ENCODE measurements at regions not wholly inside any gene's neighbourhood (a gene's known extent, or its start where the extent isn't known, plus 50 kb on each side); places are given as distances from the start of the nearest gene placed in this dataset.

GRCh38 chr2:217749008-217749407, 253.8 kb downstream of the TNS1 start:
- H3K27me3 ChIP-seq (ENCODE audit: control insufficient read depth in 3 of 3, insufficient read depth in 3 of 3, low read length in 3 of 3), result no peaks in the 10 kb centered on the region
- peaks cover 6 to 20% (median 9%) of the 10 kb centered on the region in 3 donors for H3K4me1 ChIP-seq (ENCODE audit: control insufficient read depth in 3 of 3, insufficient read depth in 3 of 3, low read length in 3 of 3)
- H3K9ac ChIP-seq (ENCODE audit: low read depth in 1 of 3, low read length in 3 of 3), result no peak overlapping the region
- H3K4me3 ChIP-seq (ENCODE audit: low read length in 3 of 3), result no peak overlapping the region
- H3K9me3 ChIP-seq (ENCODE audit: control insufficient read depth in 3 of 3, low read length in 3 of 3), result peaks cover 0 to 3% (median 0%) of the 10 kb centered on the region in 3 donors
- H3K36me3 ChIP-seq (ENCODE audit: control insufficient read depth in 3 of 3, insufficient read depth in 3 of 3, low read length in 3 of 3), result no peaks in the 10 kb centered on the region
- no peak overlapping the region for H3K27ac ChIP-seq (ENCODE audit: low read depth, low read length)

DNA sequence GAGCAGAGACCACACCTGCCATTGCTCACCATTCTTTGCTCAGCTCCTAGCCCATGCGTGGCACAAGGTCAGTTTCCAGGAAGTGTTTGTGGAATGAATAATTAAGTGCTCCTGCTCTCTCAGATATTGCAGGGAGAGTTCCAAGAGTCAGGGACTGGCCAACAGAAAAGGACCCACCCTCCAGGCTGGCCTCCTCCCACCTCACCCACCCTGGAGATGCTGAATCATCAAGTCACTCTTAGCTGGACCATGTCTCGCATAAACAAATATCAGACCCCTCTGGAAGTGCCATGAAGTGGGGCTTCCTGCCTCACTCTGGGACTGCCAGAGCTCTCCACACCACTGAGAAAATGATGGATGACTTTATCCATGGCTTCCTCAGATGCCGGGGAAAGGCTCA, 256.0 kb downstream of the TNS1 start:
- H3K4me1 ChIP-seq (ENCODE audit: control insufficient read depth in 3 of 3, insufficient read depth in 3 of 3, low read length in 3 of 3), result peaks cover 6 to 16% (median 10%) of the 10 kb centered on the region in 3 donors
- H3K27me3 ChIP-seq (ENCODE audit: control insufficient read depth in 3 of 3, insufficient read depth in 3 of 3, low read length in 3 of 3), result no peaks in the 10 kb centered on the region
- H3K36me3 ChIP-seq (ENCODE audit: control insufficient read depth in 3 of 3, insufficient read depth in 3 of 3, low read length in 3 of 3), result no peaks in the 10 kb centered on the region
- H3K9ac ChIP-seq (ENCODE audit: low read depth in 1 of 3, low read length in 3 of 3), result no peak overlapping the region
- H3K9me3 ChIP-seq (ENCODE audit: control insufficient read depth in 3 of 3, low read length in 3 of 3), result peaks cover 0 to 3% (median 0%) of the 10 kb centered on the region in 3 donors
- no peak overlapping the region for H3K4me3 ChIP-seq (ENCODE audit: low read length in 3 of 3)
- H3K27ac ChIP-seq (ENCODE audit: low read depth, low read length), result no peak overlapping the region

- Histone ChIP-seq H3K9me3 (ENCODE audit: control insufficient read depth in 3 of 3, low read length in 3 of 3) (peaks cover 0 to 3% (median 0%) of the 10 kb centered on the region in 3 donors), H3K27me3 (ENCODE audit: control insufficient read depth in 3 of 3, insufficient read depth in 3 of 3, low read length in 3 of 3) (no peaks in the 10 kb centered on the region), H3K4me1 (ENCODE audit: control insufficient read depth in 3 of 3, insufficient read depth in 3 of 3, low read length in 3 of 3) (peaks cover 9 to 19% (median 15%) of the 10 kb centered on the region in 3 donors), H3K36me3 (ENCODE audit: control insufficient read depth in 3 of 3, insufficient read depth in 3 of 3, low read length in 3 of 3) (no peaks in the 10 kb centered on the region), H3K27ac (ENCODE audit: low read depth, low read length) (peak overlapping the region; percentile 12), H3K9ac (ENCODE audit: low read depth in 1 of 3, low read length in 3 of 3) (no peak overlapping the region), H3K4me3 (ENCODE audit: low read length in 3 of 3) (no peak overlapping the region)
These were observed 258.6 kb downstream of the TNS1 start for GRCh38 chr2:217743966-217744761.

- Histone ChIP-seq H3K4me3 (ENCODE audit: low read length in 3 of 3) (no peak overlapping the region), H3K27me3 (ENCODE audit: control insufficient read depth in 3 of 3, insufficient read depth in 3 of 3, low read length in 3 of 3) (no peaks in the 10 kb centered on the region), H3K27ac (ENCODE audit: low read depth, low read length) (no peak overlapping the region), H3K4me1 (ENCODE audit: control insufficient read depth in 3 of 3, insufficient read depth in 3 of 3, low read length in 3 of 3) (peaks cover 7 to 16% (median 15%) of the 10 kb centered on the region in 3 donors), H3K9me3 (ENCODE audit: control insufficient read depth in 3 of 3, low read length in 3 of 3) (peaks cover 0 to 3% (median 0%) of the 10 kb centered on the region in 3 donors), H3K36me3 (ENCODE audit: control insufficient read depth in 3 of 3, insufficient read depth in 3 of 3, low read length in 3 of 3) (no peaks in the 10 kb centered on the region), H3K9ac (ENCODE audit: low read depth in 1 of 3, low read length in 3 of 3) (no peak overlapping the region)
These were observed 259.4 kb downstream of the TNS1 start for GRCh38 chr2:217743407-217743806.

GRCh38 chr2:217742841-217743240, 260.0 kb downstream of the TNS1 start:
- Histone ChIP-seq H3K4me1 (ENCODE audit: control insufficient read depth in 3 of 3, insufficient read depth in 3 of 3, low read length in 3 of 3) (peaks cover 7 to 21% (median 15%) of the 10 kb centered on the region in 3 donors), H3K4me3 (ENCODE audit: low read length in 3 of 3) (no peak overlapping the region), H3K9me3 (ENCODE audit: control insufficient read depth in 3 of 3, low read length in 3 of 3) (peaks cover 0 to 3% (median 0%) of the 10 kb centered on the region in 3 donors), H3K27ac (ENCODE audit: low read depth, low read length) (no peak overlapping the region), H3K9ac (ENCODE audit: low read depth in 1 of 3, low read length in 3 of 3) (no peak overlapping the region), H3K36me3 (ENCODE audit: control insufficient read depth in 3 of 3, insufficient read depth in 3 of 3, low read length in 3 of 3) (no peaks in the 10 kb centered on the region), H3K27me3 (ENCODE audit: control insufficient read depth in 3 of 3, insufficient read depth in 3 of 3, low read length in 3 of 3) (no peaks in the 10 kb centered on the region)

GRCh38 chr2:217742276-217742675, 260.5 kb downstream of the TNS1 start:
- Histone ChIP-seq H3K9ac (ENCODE audit: low read depth in 1 of 3, low read length in 3 of 3) (no peak overlapping the region), H3K36me3 (ENCODE audit: control insufficient read depth in 3 of 3, insufficient read depth in 3 of 3, low read length in 3 of 3) (no peaks in the 10 kb centered on the region), H3K4me3 (ENCODE audit: low read length in 3 of 3) (no peak overlapping the region), H3K27ac (ENCODE audit: low read depth, low read length) (no peak overlapping the region), H3K27me3 (ENCODE audit: control insufficient read depth in 3 of 3, insufficient read depth in 3 of 3, low read length in 3 of 3) (no peaks in the 10 kb centered on the region), H3K4me1 (ENCODE audit: control insufficient read depth in 3 of 3, insufficient read depth in 3 of 3, low read length in 3 of 3) (peaks cover 7 to 24% (median 17%) of the 10 kb centered on the region in 3 donors), H3K9me3 (ENCODE audit: control insufficient read depth in 3 of 3, low read length in 3 of 3) (peaks cover 0 to 3% (median 0%) of the 10 kb centered on the region in 3 donors)

DNA sequence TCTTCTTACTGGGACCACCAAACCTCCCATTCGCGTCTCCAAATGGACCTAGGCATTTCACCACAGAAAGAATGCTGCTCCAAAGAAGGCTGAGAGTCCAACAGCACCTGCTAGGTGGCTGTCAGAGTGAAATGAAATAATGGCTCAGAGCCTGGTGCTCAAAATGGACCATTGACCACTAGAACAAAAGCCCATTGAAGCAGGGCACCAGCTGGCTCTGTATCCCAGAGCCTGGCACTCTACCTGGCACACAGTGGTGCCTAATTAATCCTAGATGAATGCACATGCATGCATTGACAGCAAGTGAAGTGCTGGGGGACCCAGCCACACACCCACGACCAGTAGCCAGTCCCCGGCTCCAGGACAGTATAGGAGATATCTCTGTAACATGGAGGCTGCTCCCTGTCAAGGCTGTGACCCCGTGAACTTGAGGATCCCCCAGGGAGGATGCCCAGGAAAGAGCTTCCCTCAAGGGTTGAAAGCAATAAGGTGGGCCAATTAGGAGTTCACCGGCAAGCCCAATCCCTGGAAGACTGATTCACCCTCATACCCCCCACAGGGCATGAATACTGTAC, 261.3 kb downstream of the TNS1 start:
- no peaks in the 10 kb centered on the region for H3K27me3 ChIP-seq (ENCODE audit: control insufficient read depth in 3 of 3, insufficient read depth in 3 of 3, low read length in 3 of 3)
- H3K9ac ChIP-seq (ENCODE audit: low read depth in 1 of 3, low read length in 3 of 3), result no peak overlapping the region
- no peak overlapping the region for H3K4me3 ChIP-seq (ENCODE audit: low read length in 3 of 3)
- peaks cover 0 to 3% (median 0%) of the 10 kb centered on the region in 3 donors for H3K9me3 ChIP-seq (ENCODE audit: control insufficient read depth in 3 of 3, low read length in 3 of 3)
- no peak overlapping the region for H3K27ac ChIP-seq (ENCODE audit: low read depth, low read length)
- H3K36me3 ChIP-seq (ENCODE audit: control insufficient read depth in 3 of 3, insufficient read depth in 3 of 3, low read length in 3 of 3), result no peaks in the 10 kb centered on the region
- H3K4me1 ChIP-seq (ENCODE audit: control insufficient read depth in 3 of 3, insufficient read depth in 3 of 3, low read length in 3 of 3), result peaks cover 8 to 28% (median 18%) of the 10 kb centered on the region in 3 donors

DNA sequence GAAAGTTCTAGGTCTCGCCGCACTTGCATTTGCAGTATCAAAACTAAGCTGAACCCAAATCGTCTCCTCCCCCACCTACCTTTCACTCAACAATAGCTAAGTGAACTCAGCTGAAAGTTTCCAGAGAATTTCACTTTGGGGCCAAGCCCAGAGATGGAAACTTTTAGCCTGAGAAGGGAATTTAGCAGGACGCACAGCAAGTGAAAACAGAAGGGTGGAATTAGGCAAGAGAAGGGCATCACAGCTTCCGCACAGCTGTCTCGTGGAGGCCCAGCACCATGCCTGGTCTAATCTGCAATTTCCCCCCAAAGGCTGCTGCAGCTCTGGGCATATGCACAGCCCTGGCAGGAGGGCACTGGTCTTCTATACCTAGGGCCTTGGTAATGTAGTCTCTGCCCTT, 262.0 kb downstream of the TNS1 start:
- Histone ChIP-seq H3K27ac (ENCODE audit: low read depth, low read length) (peak overlapping the region; percentile 43), H3K4me3 (ENCODE audit: low read length in 3 of 3) (no peak overlapping the region), H3K9ac (ENCODE audit: low read depth in 1 of 3, low read length in 3 of 3) (no peak overlapping the region), H3K36me3 (ENCODE audit: control insufficient read depth in 3 of 3, insufficient read depth in 3 of 3, low read length in 3 of 3) (no peaks in the 10 kb centered on the region), H3K9me3 (ENCODE audit: control insufficient read depth in 3 of 3, low read length in 3 of 3) (peaks cover 0 to 3% (median 0%) of the 10 kb centered on the region in 3 donors), H3K27me3 (ENCODE audit: control insufficient read depth in 3 of 3, insufficient read depth in 3 of 3, low read length in 3 of 3) (no peaks in the 10 kb centered on the region), H3K4me1 (ENCODE audit: control insufficient read depth in 3 of 3, insufficient read depth in 3 of 3, low read length in 3 of 3) (peaks cover 15 to 33% (median 22%) of the 10 kb centered on the region in 3 donors)

- H3K36me3 ChIP-seq (ENCODE audit: control insufficient read depth in 3 of 3, insufficient read depth in 3 of 3, low read length in 3 of 3), result no peaks in the 10 kb centered on the region
- peaks cover 0 to 2% (median 0%) of the 10 kb centered on the region in 3 donors for H3K9me3 ChIP-seq (ENCODE audit: control insufficient read depth in 3 of 3, low read length in 3 of 3)
- peak overlapping the region in 1 of 3 donors; percentile 16 for H3K9ac ChIP-seq (ENCODE audit: low read depth in 1 of 3, low read length in 3 of 3)
- H3K27ac ChIP-seq (ENCODE audit: low read depth, low read length), result peak overlapping the region; percentile 43
- H3K27me3 ChIP-seq (ENCODE audit: control insufficient read depth in 3 of 3, insufficient read depth in 3 of 3, low read length in 3 of 3), result no peaks in the 10 kb centered on the region
- H3K4me3 ChIP-seq (ENCODE audit: low read length in 3 of 3), result no peak overlapping the region
- peaks cover 16 to 33% (median 25%) of the 10 kb centered on the region in 3 donors for H3K4me1 ChIP-seq (ENCODE audit: control insufficient read depth in 3 of 3, insufficient read depth in 3 of 3, low read length in 3 of 3)
These were observed 262.6 kb downstream of the TNS1 start for GRCh38 chr2:217740178-217740577.

GRCh38 chr2:217739741-217740140, 263.1 kb downstream of the TNS1 start:
- no peaks in the 10 kb centered on the region for H3K27me3 ChIP-seq (ENCODE audit: control insufficient read depth in 3 of 3, insufficient read depth in 3 of 3, low read length in 3 of 3)
- H3K27ac ChIP-seq (ENCODE audit: low read depth, low read length), result no peak overlapping the region
- H3K4me1 ChIP-seq (ENCODE audit: control insufficient read depth in 3 of 3, insufficient read depth in 3 of 3, low read length in 3 of 3), result peaks cover 16 to 33% (median 25%) of the 10 kb centered on the region in 3 donors
- no peaks in the 10 kb centered on the region for H3K9me3 ChIP-seq (ENCODE audit: control insufficient read depth in 3 of 3, low read length in 3 of 3)
- H3K9ac ChIP-seq (ENCODE audit: low read depth in 1 of 3, low read length in 3 of 3), result no peak overlapping the region
- no peaks in the 10 kb centered on the region for H3K36me3 ChIP-seq (ENCODE audit: control insufficient read depth in 3 of 3, insufficient read depth in 3 of 3, low read length in 3 of 3)
- no peak overlapping the region for H3K4me3 ChIP-seq (ENCODE audit: low read length in 3 of 3)
